ENCODE measurements at regions not wholly inside any gene's neighbourhood (a gene's known extent, or its start where the extent isn't known, plus 50 kb on each side); places are given as distances from the start of the nearest gene placed in this dataset.

DNA sequence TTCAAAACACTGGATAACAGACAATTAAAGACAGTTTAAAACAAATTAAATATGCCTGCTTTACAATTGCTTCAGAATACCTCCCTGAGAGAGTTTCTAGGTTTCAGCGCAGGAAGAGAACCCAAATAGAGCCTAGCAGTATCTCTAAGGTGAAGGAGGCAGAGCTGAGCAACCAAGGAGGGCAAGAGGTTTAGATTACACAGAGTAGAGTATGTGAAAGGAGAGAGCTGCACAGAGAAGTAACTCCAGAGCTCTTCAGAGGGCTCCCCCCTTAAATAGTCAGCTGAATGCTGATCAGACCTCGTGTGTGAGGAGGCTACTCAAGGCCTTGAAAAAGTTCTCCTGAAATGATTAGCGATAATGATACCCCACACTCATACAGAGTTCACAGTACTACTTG, 386.5 kb upstream of the TCF4 start:
- no peak for TF ChIP-seq ATF7 (IDR thresholded peaks at IDR 0.05; ENCODE audit: low read depth)
- TF ChIP-seq, protein P1, sequence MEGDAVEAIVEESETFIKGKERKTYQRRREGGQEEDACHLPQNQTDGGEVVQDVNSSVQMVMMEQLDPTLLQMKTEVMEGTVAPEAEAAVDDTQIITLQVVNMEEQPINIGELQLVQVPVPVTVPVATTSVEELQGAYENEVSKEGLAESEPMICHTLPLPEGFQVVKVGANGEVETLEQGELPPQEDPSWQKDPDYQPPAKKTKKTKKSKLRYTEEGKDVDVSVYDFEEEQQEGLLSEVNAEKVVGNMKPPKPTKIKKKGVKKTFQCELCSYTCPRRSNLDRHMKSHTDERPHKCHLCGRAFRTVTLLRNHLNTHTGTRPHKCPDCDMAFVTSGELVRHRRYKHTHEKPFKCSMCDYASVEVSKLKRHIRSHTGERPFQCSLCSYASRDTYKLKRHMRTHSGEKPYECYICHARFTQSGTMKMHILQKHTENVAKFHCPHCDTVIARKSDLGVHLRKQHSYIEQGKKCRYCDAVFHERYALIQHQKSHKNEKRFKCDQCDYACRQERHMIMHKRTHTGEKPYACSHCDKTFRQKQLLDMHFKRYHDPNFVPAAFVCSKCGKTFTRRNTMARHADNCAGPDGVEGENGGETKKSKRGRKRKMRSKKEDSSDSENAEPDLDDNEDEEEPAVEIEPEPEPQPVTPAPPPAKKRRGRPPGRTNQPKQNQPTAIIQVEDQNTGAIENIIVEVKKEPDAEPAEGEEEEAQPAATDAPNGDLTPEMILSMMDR (IDR thresholded peaks at IDR 0.05 in 2 of 3, conservative IDR thresholded peaks at IDR 0.05 in 1 of 3; ENCODE audit: control insufficient read depth in 2 of 3, extremely low read depth in 1 of 3, insufficient read depth in 1 of 3, low read depth in 3 of 3, low read length in 3 of 3): no peak
- TF ChIP-seq EP300 (IDR thresholded peaks at IDR 0.05; ENCODE audit: borderline replicate concordance in 1 of 2, control insufficient read depth in 1 of 2, low read depth in 2 of 2, low read length in 2 of 2): no peak
- no peak for TF ChIP-seq DPF2 (IDR thresholded peaks at IDR 0.05)
- no peak for TF ChIP-seq FOS (IDR thresholded peaks at IDR 0.05; ENCODE audit: borderline replicate concordance, extremely low read depth, insufficient read length)
- TF ChIP-seq, protein P2, sequence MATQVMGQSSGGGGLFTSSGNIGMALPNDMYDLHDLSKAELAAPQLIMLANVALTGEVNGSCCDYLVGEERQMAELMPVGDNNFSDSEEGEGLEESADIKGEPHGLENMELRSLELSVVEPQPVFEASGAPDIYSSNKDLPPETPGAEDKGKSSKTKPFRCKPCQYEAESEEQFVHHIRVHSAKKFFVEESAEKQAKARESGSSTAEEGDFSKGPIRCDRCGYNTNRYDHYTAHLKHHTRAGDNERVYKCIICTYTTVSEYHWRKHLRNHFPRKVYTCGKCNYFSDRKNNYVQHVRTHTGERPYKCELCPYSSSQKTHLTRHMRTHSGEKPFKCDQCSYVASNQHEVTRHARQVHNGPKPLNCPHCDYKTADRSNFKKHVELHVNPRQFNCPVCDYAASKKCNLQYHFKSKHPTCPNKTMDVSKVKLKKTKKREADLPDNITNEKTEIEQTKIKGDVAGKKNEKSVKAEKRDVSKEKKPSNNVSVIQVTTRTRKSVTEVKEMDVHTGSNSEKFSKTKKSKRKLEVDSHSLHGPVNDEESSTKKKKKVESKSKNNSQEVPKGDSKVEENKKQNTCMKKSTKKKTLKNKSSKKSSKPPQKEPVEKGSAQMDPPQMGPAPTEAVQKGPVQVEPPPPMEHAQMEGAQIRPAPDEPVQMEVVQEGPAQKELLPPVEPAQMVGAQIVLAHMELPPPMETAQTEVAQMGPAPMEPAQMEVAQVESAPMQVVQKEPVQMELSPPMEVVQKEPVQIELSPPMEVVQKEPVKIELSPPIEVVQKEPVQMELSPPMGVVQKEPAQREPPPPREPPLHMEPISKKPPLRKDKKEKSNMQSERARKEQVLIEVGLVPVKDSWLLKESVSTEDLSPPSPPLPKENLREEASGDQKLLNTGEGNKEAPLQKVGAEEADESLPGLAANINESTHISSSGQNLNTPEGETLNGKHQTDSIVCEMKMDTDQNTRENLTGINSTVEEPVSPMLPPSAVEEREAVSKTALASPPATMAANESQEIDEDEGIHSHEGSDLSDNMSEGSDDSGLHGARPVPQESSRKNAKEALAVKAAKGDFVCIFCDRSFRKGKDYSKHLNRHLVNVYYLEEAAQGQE (IDR thresholded peaks at IDR 0.05; ENCODE audit: low read depth, low read length): no peak
- TF ChIP-seq BACH1 (IDR thresholded peaks at IDR 0.05; ENCODE audit: borderline replicate concordance): no peak
- TF ChIP-seq NRF1 (conservative IDR thresholded peaks at IDR 0.05; ENCODE audit: low read depth, low read length): no peak
- TF ChIP-seq NR2C2 (IDR thresholded peaks at IDR 0.05; ENCODE audit: borderline replicate concordance, control insufficient read depth, insufficient read length, low read depth): no peak
- TF ChIP-seq CEBPB (IDR thresholded peaks at IDR 0.05; ENCODE audit: borderline replicate concordance in 1 of 2, low read depth in 2 of 2, low read length in 2 of 2): no peak
- TF ChIP-seq EZH2 (IDR thresholded peaks at IDR 0.05; ENCODE audit: borderline replicate concordance, control insufficient read depth, low read depth, low read length): no peak
- TF ChIP-seq, protein P3, sequence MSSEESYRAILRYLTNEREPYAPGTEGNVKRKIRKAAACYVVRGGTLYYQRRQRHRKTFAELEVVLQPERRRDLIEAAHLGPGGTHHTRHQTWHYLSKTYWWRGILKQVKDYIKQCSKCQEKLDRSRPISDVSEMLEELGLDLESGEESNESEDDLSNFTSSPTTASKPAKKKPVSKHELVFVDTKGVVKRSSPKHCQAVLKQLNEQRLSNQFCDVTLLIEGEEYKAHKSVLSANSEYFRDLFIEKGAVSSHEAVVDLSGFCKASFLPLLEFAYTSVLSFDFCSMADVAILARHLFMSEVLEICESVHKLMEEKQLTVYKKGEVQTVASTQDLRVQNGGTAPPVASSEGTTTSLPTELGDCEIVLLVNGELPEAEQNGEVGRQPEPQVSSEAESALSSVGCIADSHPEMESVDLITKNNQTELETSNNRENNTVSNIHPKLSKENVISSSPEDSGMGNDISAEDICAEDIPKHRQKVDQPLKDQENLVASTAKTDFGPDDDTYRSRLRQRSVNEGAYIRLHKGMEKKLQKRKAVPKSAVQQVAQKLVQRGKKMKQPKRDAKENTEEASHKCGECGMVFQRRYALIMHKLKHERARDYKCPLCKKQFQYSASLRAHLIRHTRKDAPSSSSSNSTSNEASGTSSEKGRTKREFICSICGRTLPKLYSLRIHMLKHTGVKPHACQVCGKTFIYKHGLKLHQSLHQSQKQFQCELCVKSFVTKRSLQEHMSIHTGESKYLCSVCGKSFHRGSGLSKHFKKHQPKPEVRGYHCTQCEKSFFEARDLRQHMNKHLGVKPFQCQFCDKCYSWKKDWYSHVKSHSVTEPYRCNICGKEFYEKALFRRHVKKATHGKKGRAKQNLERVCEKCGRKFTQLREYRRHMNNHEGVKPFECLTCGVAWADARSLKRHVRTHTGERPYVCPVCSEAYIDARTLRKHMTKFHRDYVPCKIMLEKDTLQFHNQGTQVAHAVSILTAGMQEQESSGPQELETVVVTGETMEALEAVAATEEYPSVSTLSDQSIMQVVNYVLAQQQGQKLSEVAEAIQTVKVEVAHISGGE (CRISPR knock-in tag; IDR thresholded peaks at IDR 0.05): no peak
- no peak for TF ChIP-seq JUND (IDR thresholded peaks at IDR 0.05; ENCODE audit: low read depth, low read length)
